ENCODE measurements at regions not wholly inside any gene's neighbourhood (a gene's known extent, or its start where the extent isn't known, plus 50 kb on each side); places are given as distances from the start of the nearest gene placed in this dataset.

DNA sequence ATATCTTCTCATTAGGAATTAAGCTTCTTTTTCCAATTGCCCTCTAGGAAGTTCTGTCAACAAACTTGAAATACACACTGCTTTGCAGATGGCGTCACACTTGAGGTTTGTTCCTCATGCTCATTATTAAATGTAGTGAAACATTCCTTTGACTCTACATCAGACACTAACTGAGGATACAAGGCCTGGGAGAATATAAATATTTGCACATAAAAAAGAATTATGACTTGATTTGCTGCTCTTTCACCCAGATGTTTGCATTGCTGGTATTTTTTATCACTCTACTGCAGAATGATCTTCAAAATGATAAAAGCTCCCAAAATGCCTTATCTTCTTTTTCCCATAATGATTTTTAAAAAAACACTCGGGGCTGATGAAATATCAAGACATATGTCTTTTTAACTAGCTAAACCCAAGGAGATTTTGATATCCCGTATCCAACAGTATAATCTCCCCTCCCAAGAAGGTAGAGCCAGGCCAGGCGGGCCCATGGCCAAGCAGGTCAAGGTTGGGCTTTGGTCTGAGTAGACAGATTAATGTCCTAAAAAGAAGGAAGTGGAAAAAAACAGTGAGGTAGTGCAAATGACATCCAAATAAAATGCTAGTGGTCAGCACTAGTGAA is 264.6 kb downstream of the HHIPL2 start:
- ATAC-seq, result no peak
- Histone ChIP-seq H3K9me3 (no peaks in the 10 kb centered on the region), H3K4me3 (no peak overlapping the region), H3K4me1 (ENCODE audit: low read depth) (no peaks in the 10 kb centered on the region), H3K36me3 (ENCODE audit: low read depth) (no peaks in the 10 kb centered on the region)
- TF ChIP-seq, protein P1, sequence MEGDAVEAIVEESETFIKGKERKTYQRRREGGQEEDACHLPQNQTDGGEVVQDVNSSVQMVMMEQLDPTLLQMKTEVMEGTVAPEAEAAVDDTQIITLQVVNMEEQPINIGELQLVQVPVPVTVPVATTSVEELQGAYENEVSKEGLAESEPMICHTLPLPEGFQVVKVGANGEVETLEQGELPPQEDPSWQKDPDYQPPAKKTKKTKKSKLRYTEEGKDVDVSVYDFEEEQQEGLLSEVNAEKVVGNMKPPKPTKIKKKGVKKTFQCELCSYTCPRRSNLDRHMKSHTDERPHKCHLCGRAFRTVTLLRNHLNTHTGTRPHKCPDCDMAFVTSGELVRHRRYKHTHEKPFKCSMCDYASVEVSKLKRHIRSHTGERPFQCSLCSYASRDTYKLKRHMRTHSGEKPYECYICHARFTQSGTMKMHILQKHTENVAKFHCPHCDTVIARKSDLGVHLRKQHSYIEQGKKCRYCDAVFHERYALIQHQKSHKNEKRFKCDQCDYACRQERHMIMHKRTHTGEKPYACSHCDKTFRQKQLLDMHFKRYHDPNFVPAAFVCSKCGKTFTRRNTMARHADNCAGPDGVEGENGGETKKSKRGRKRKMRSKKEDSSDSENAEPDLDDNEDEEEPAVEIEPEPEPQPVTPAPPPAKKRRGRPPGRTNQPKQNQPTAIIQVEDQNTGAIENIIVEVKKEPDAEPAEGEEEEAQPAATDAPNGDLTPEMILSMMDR (IDR thresholded peaks at IDR 0.05), result no peak
- no peak for DNase-seq
- intact Hi-C loops (cut with DNase I, micrococcal nuclease), result no loop called here

DNA sequence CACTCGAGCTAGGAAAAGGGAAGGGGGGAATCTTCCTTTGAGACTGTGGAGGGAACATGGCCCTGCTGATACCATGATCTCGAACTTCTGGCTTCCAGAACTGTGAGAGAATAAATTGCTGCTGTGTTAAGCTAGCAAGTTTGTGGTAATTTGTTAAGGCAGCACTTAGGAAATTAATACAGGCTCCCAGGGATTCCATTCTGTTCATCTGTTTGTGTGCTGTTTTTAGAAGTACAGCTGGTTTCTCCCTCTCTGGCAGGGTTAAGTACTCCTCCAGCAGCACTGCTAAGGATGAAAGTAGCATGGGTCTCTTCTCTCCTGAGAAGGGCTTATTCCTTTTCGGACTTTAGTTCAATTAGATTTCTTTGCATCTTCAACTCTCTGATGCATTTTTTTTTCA is 268.3 kb downstream of the HHIPL2 start:
- ATAC-seq (no peak), DNase-seq (no peak)
- H3K4me1 ChIP-seq (ENCODE audit: low read depth), result no peaks in the 10 kb centered on the region
- H3K4me3 ChIP-seq, result no peak overlapping the region
- H3K9me3 ChIP-seq, result no peaks in the 10 kb centered on the region
- intact Hi-C loops (cut with DNase I, micrococcal nuclease), result no loop called here
- no peaks in the 10 kb centered on the region for H3K36me3 ChIP-seq (ENCODE audit: low read depth)
- TF ChIP-seq, protein P1 (IDR thresholded peaks at IDR 0.05), result no peak

DNA sequence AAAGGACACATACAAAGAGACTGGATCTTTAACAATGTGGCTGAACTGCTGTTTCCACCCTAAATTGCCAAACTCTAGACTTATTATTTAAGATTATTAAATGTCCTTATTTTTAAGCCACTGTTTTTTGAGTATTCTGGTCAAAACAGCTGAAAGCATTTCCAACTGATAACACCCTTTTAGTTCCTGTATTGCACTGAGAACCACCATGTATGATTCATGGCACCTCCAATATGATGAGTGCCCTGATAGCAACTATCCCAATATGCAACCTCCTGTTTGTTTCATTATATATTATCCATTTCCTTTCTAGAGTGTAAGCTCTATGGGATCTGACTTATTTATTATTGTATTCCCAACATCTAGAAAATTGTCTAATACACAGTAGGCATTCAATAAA is 269.4 kb downstream of the HHIPL2 start:
- H3K4me1 ChIP-seq (ENCODE audit: low read depth), result no peaks in the 10 kb centered on the region
- ATAC-seq, result no peak
- H3K36me3 ChIP-seq (ENCODE audit: low read depth), result no peaks in the 10 kb centered on the region
- H3K4me3 ChIP-seq, result no peak overlapping the region
- intact Hi-C loops (cut with DNase I, micrococcal nuclease), result no loop called here
- no peak for DNase-seq
- H3K9me3 ChIP-seq, result no peaks in the 10 kb centered on the region
- TF ChIP-seq, protein P1 (IDR thresholded peaks at IDR 0.05), result no peak

DNA sequence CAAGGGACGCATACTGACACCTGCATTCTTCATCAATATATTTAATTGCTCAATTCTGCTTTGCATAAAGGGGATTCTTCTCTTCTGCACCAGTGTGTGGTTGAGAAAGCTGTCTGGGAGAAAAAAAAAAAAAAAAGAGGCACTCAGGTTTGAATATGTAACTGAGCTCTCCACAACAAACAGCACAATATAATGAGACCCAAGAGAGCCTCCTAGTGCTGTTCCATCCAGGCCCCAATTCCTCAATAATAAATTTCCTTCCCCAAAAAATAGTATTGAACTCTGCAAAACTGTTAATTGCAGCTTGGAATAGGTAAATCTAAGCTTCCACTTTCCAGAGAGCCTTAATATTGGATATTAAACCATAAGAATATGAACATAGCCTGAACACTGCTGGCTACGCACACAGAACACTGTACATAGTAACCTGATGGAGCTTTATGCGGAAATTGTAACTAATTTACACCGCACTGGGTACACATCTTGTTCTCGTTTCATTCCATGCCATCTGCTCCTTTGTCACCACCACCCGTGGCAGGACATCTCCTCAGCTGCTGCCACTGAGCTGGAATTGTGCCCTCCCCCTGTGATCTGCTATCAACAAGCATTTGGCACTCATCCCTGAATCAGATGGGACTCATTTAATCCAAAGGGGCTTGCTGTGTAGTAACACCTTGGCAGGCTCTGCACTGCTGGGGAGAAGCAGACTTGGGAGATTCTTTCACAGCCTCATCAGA is 272.0 kb downstream of the HHIPL2 start:
- TF ChIP-seq, protein P1 (IDR thresholded peaks at IDR 0.05), result no peak
- DNase-seq (no peak), ATAC-seq (no peak)
- H3K36me3 ChIP-seq (ENCODE audit: low read depth), result no peaks in the 10 kb centered on the region
- H3K9me3 ChIP-seq, result no peaks in the 10 kb centered on the region
- H3K4me1 ChIP-seq (ENCODE audit: low read depth), result no peaks in the 10 kb centered on the region
- intact Hi-C loops (cut with DNase I, micrococcal nuclease), result no loop called here
- no peak overlapping the region for H3K4me3 ChIP-seq

DNA sequence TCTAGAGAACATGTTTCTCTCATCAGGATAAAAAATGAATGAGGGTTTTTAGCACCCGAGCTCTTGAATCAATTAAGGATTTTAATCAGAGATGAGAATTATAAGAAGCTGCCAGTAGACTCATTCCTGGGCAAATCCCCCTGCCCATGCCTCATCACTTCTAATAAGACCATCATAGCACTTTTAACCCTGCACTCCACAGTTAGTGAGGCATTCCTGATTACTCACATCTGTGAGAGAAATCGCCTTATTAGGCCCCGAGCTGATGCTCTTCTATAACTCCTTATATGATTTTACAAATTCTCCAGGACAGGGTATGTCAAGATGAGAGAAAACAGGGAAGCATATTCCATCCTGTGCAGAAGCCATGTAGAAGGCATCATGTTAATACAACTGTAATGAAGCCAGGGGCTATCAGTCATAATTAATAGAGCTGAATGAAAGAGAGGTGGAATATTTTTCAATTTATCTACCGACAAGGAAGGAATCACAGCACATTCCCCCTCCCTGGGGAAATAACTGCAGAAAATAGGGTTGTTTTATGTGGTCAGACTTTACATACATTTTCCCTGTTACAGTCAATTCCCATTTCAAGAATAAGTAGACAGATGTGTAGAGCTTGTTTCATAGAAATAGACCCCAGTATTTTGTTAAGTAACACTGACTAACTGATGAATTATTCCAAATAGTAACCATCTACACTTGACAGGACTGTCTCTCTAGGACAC is 272.7 kb downstream of the HHIPL2 start:
- ATAC-seq (no peak), DNase-seq (no peak)
- TF ChIP-seq, protein P1 (IDR thresholded peaks at IDR 0.05), result no peak
- Histone ChIP-seq H3K4me3 (no peak overlapping the region), H3K4me1 (ENCODE audit: low read depth) (no peaks in the 10 kb centered on the region), H3K9me3 (no peaks in the 10 kb centered on the region), H3K36me3 (ENCODE audit: low read depth) (no peaks in the 10 kb centered on the region)
- intact Hi-C loops (cut with DNase I, micrococcal nuclease), result no loop called here

All from mucosa of descending colon (tissue), 3 donors.